Adrenal gland (tissue), 9 donors: ENCODE measurements at regions not wholly inside any gene's neighbourhood (a gene's known extent, or its start where the extent isn't known, plus 50 kb on each side); places are given as distances from the start of the nearest gene placed in this dataset.

ENCODE experiments used
- DNase-seq, 7 donors: peaks; one replicate each; pipeline ENCODE4 v3.0.0-alpha.2; 2019 to 2020
- H3K27ac ChIP-seq, 5 donors: fragments of 200-600 bp; sonication (generic) in 4 of 5; 1 replicate in 3 of 5; 2 replicates in 2 of 5; pipeline versions ENCODE4 v1.5.1 to v1.8.0; 2016 to 2020; ENCODE audit warnings: mild to moderate bottlenecking in 1 of 5
- H3K27me3 ChIP-seq: fragments of 200-600 bp; 2 replicates; pipeline ENCODE4 v1.8.0; 2021
- H3K36me3 ChIP-seq, 2 donors: fragments of 200-600 bp; replicated peaks in 1 of 2; 1 replicate in 1 of 2; 2 replicates in 1 of 2; pipeline versions ENCODE4 v1.5.1 to v1.8.0; 2018 to 2022
- H3K4me1 ChIP-seq, 2 donors: fragments of 200-600 bp; replicated peaks in 1 of 2; 1 replicate in 1 of 2; 2 replicates in 1 of 2; pipeline versions ENCODE4 v1.5.1 to v1.8.0; 2018 to 2021
- H3K4me3 ChIP-seq, 4 donors: fragments of 200-600 bp; sonication (generic) in 3 of 4; one replicate each; pipeline ENCODE4 v1.5.1; 2016 to 2018
- H3K9me3 ChIP-seq, 3 donors: fragments of 200-600 bp; sonication (generic) in 1 of 3; replicated peaks in 1 of 3; 1 replicate in 2 of 3; 2 replicates in 1 of 3; pipeline versions ENCODE4 v1.5.1 to v1.8.0; 2016 to 2021
- POLR2A ChIP-seq, 2 donors: fragments of 450-650 bp; IDR thresholded peaks; one replicate each; pipeline ENCODE4 v1.6.1; 2017; ENCODE audit warnings: antibody characterized with exemption in 2 of 2, mild to moderate bottlenecking in 2 of 2, moderate library complexity in 1 of 2
- WGBS, 4 donors: extraction: QIAGEN DNeasy Blood & Tissue Kit in 2 of 4; methylation state at CpG; one replicate each; pipeline versions ENCODE4 v1.1.5 to v1.1.7; 2013 to 2017; 5-methylcytosine and 5-hydroxymethylcytosine counted together
- intact Hi-C, 2 donors: fragments of 100-400 bp; cut with DNase I; formaldehyde crosslinking; loops; one replicate each; pipeline versions ENCODE4 v1.14.1 to v1.15.0; 2022 to 2023
- TF ChIP-seq, protein P1 (sequence below), 6 experiments: fragments of 450-650 bp in 4 of 6; fragments of 200-600 bp in 2 of 6; sonication (generic) in 1 of 6; IDR thresholded peaks; 1 replicate in 5 of 6; 2 replicates in 1 of 6; pipeline versions ENCODE4 v1.5.1 to v1.8.0; 2016 to 2021; ENCODE audit warnings: antibody characterized with exemption in 6 of 6, mild to moderate bottlenecking in 2 of 6, moderate library complexity in 1 of 6
- donor health status: healthy with polysubstance abuse.
- donor health status: Bipolar disorder and iron deficiency.
- donor health status: DM: yes; HTN: yes; CAD: no.
- donor health status: DM: no; HTN: no; CAD: no.
- donor health status: DM: no; HTN: no; CAD: no.

DNA sequence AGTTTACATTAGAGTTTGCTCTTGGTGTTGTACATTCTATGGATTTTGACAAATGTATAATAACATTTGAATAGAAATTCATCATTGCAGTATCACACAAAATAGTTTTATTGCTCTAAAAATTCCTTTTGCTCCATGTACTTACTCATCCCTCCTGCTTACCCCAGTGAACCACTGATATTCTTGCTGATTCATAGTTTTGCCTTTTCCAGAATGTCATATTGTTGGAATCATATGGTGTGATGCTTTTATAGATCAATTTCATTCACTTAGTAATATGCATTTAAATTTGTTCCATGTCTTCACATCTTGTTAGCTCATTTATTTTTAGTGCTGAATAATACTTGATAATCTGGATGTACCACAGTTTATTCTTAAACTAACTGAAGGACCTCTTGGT, 1593.2 kb downstream of the C4orf33 start:
- Histone ChIP-seq H3K4me3 (no peak overlapping the region), H3K27me3 (no peaks in the 10 kb centered on the region), H3K27ac (no peak overlapping the region), H3K9me3 (no peaks in the 10 kb centered on the region), H3K4me1 (no peaks in the 10 kb centered on the region), H3K36me3 (no peaks in the 10 kb centered on the region)
- DNase-seq = no peak
- TF ChIP-seq POLR2A (IDR thresholded peaks at IDR 0.05) = no peak
- TF ChIP-seq, protein P1, sequence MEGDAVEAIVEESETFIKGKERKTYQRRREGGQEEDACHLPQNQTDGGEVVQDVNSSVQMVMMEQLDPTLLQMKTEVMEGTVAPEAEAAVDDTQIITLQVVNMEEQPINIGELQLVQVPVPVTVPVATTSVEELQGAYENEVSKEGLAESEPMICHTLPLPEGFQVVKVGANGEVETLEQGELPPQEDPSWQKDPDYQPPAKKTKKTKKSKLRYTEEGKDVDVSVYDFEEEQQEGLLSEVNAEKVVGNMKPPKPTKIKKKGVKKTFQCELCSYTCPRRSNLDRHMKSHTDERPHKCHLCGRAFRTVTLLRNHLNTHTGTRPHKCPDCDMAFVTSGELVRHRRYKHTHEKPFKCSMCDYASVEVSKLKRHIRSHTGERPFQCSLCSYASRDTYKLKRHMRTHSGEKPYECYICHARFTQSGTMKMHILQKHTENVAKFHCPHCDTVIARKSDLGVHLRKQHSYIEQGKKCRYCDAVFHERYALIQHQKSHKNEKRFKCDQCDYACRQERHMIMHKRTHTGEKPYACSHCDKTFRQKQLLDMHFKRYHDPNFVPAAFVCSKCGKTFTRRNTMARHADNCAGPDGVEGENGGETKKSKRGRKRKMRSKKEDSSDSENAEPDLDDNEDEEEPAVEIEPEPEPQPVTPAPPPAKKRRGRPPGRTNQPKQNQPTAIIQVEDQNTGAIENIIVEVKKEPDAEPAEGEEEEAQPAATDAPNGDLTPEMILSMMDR (IDR thresholded peaks at IDR 0.05) = no peak
- intact Hi-C loops = no loop called here

DNA sequence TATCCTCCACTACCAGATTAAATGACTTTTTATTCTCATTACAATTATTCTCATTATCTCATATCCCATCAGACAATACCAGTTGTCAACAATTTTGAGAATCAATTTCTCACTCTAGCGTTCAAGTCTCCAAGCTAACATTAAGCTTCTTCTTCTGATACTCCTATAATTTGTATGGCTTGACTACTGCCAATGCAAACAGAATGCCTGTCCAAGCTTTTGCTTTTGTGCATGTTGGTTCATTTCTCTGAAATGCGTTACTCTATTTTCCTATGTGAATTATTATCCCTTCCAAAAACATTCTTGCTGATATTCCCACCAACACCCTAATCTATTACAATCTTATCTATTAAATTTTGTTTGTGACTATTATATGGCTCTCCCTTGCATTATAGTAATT, 1602.3 kb downstream of the C4orf33 start:
- no peaks in the 10 kb centered on the region for H3K9me3 ChIP-seq
- H3K4me1 ChIP-seq = no peaks in the 10 kb centered on the region
- H3K4me3 ChIP-seq = no peak overlapping the region
- no peaks in the 10 kb centered on the region for H3K36me3 ChIP-seq
- intact Hi-C loops = no loop called here
- DNase-seq = no peak
- H3K27ac ChIP-seq = no peak overlapping the region
- 64 to 71% (median 65%) methylated on average over 2 of the region's 2 CpGs for WGBS, 4 donors
- TF ChIP-seq, protein P1 (IDR thresholded peaks at IDR 0.05) = no peak
- TF ChIP-seq POLR2A (IDR thresholded peaks at IDR 0.05) = no peak
- no peaks in the 10 kb centered on the region for H3K27me3 ChIP-seq

DNA sequence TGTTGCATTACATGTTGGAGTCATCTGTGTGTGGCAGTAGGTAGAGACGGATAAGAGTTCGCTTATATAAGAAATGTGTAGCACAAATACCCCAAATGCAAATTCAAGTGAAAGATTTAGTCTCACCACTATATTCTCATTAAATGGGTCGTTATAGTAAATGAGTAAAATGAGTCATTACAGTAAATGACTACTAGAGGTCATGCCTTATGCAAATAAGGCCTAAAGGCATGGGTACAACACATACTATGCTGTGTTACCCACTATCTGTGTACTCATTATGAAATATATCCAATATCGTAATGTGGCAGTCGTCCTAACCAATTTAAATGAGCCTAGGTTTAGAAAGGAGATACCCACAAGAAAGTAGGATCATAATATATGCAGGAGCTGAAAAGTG, 1603.1 kb downstream of the C4orf33 start:
- WGBS, 4 donors = 39 to 61% (median 51%) methylated on average over 5 of the region's 5 CpGs
- Histone ChIP-seq H3K27ac (no peak overlapping the region), H3K36me3 (no peaks in the 10 kb centered on the region), H3K27me3 (no peaks in the 10 kb centered on the region), H3K9me3 (no peaks in the 10 kb centered on the region), H3K4me3 (no peak overlapping the region), H3K4me1 (no peaks in the 10 kb centered on the region)
- intact Hi-C loops = no loop called here
- no peak for TF ChIP-seq POLR2A (IDR thresholded peaks at IDR 0.05)
- TF ChIP-seq, protein P1 (IDR thresholded peaks at IDR 0.05) = no peak
- no peak for DNase-seq

DNA sequence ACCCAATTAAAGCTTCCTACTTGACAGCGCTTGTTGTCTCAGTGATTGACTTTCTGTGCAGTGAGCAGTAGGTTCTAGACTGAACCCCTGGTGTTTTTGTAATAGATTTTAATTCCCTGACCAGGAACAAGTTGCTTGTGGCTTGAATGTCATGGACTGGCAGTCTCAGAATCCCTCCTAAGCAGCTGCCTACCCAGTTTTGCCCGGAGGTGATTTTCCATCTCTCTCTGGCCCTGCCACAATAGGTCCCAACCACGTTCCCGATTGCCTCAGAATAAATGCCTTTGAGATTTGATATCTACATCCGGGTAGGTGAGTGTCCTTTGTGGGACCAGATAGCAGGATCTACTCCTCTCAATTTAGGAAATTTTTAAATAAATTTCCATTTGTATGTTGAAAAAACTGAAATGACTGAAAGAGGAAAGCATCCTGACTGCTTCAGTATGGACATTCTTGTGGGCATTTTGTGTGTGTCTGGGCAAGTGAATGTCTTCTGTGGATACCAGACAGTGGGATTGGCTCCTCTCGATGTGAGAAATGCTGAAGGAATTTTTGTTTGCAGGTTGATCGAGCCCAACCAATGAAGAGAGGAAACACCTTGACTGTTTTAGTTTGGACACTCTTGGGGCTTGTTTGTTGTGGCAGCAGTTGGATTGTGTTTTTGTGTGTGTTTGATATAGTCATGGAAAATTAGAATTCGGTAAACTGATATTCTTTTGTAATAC, 1607.4 kb downstream of the C4orf33 start:
- H3K4me3 ChIP-seq = no peak overlapping the region
- intact Hi-C loops = no loop called here
- TF ChIP-seq, protein P1 (IDR thresholded peaks at IDR 0.05) = no peak
- TF ChIP-seq POLR2A (IDR thresholded peaks at IDR 0.05) = no peak
- H3K36me3 ChIP-seq = no peaks in the 10 kb centered on the region
- WGBS, 4 donors = 81 to 90% (median 86%) methylated on average over 8 of the region's 8 CpGs
- H3K4me1 ChIP-seq = no peaks in the 10 kb centered on the region
- no peaks in the 10 kb centered on the region for H3K27me3 ChIP-seq
- H3K9me3 ChIP-seq = no peaks in the 10 kb centered on the region
- H3K27ac ChIP-seq = no peak overlapping the region
- no peak for DNase-seq
